Tibial nerve (tissue), 4 donors: ENCODE measurements at regions not wholly inside any gene's neighbourhood (a gene's known extent, or its start where the extent isn't known, plus 50 kb on each side); places are given as distances from the start of the nearest gene placed in this dataset.

ENCODE experiments used
- DNase-seq, 2 donors: peaks; one replicate each; pipeline ENCODE4 v3.0.0-alpha.2; 2019; ENCODE audit warnings: low spot score in 2 of 2
- H3K27ac ChIP-seq, 4 donors: fragments of 200-600 bp; sonication (generic) in 3 of 4; one replicate each; pipeline ENCODE4 v1.5.1; 2017 to 2019; ENCODE audit warnings: mild to moderate bottlenecking in 1 of 4
- H3K27me3 ChIP-seq, 2 donors: fragments of 200-600 bp; sonication (generic) in 1 of 2; one replicate each; pipeline versions ENCODE4 v1.5.1 to v1.6.0; 2017 to 2019
- H3K36me3 ChIP-seq, 3 donors: fragments of 200-600 bp; sonication (generic); one replicate each; pipeline ENCODE4 v1.5.1; 2018 to 2019
- H3K4me1 ChIP-seq, 4 donors: fragments of 200-600 bp; sonication (generic) in 3 of 4; one replicate each; pipeline ENCODE4 v1.5.1; 2017 to 2019
- H3K4me3 ChIP-seq, 4 donors: fragments of 200-600 bp; sonication (generic) in 3 of 4; one replicate each; pipeline ENCODE4 v1.5.1; 2017 to 2019; ENCODE audit warnings: mild to moderate bottlenecking in 1 of 4, moderate library complexity in 1 of 4
- H3K9me3 ChIP-seq, 4 donors: fragments of 200-600 bp; sonication (generic) in 3 of 4; one replicate each; pipeline ENCODE4 v1.5.1; 2017 to 2019
- CTCF ChIP-seq, 5 experiments: fragments of 200-600 bp in 3 of 5; fragments of 450-650 bp in 2 of 5; sonication (generic) in 3 of 5; IDR thresholded peaks; one replicate each; pipeline ENCODE4 v1.5.1; 2016 to 2019; ENCODE audit warnings: antibody characterized with exemption in 5 of 5, mild to moderate bottlenecking in 3 of 5, moderate library complexity in 2 of 5
- EP300 ChIP-seq, 2 donors: sonication (generic); formaldehyde crosslinking; IDR thresholded peaks; one replicate each; pipeline ENCODE4 v1.6.1; 2017; ENCODE audit warnings: antibody characterized with exemption in 2 of 2, mild to moderate bottlenecking in 1 of 2
- POLR2A ChIP-seq, 2 donors: fragments of 450-650 bp; IDR thresholded peaks; one replicate each; pipeline ENCODE4 v1.6.1; 2017; ENCODE audit warnings: antibody characterized with exemption in 2 of 2, mild to moderate bottlenecking in 2 of 2, moderate library complexity in 2 of 2
- WGBS, 2 donors: methylation state at CpG; one replicate each; pipeline ENCODE4 v1.1.5; 2018; 5-methylcytosine and 5-hydroxymethylcytosine counted together

- WGBS, 2 donors = 58 to 65% methylated on average over 1 of the region's 1 CpG
- TF ChIP-seq EP300 (IDR thresholded peaks at IDR 0.05) = no peak
- no peak for TF ChIP-seq CTCF (IDR thresholded peaks at IDR 0.05)
- TF ChIP-seq POLR2A (IDR thresholded peaks at IDR 0.05) = no peak
- no peak for DNase-seq
- H3K27ac ChIP-seq = no peak overlapping the region
- no peak overlapping the region for H3K4me3 ChIP-seq
- H3K4me1 ChIP-seq = no peaks in the 10 kb centered on the region
- no peaks in the 10 kb centered on the region for H3K36me3 ChIP-seq
- no peaks in the 10 kb centered on the region for H3K27me3 ChIP-seq
- H3K9me3 ChIP-seq = peaks cover 0 to 16% (median 1%) of the 10 kb centered on the region in 4 donors
Measured at GRCh38 chr13:90402102-90402501, 945.4 kb upstream of the MIR17HG start.

GRCh38 chr13:90402613-90403012 lies 944.9 kb upstream of the MIR17HG start:
- WGBS, 2 donors = 72 to 74% methylated on average over 1 of the region's 1 CpG
- Histone ChIP-seq H3K4me1 (no peaks in the 10 kb centered on the region), H3K9me3 (peaks cover 0 to 16% (median 1%) of the 10 kb centered on the region in 4 donors), H3K27me3 (no peaks in the 10 kb centered on the region), H3K36me3 (no peaks in the 10 kb centered on the region), H3K27ac (no peak overlapping the region), H3K4me3 (no peak overlapping the region)
- TF ChIP-seq CTCF (IDR thresholded peaks at IDR 0.05) (no peak), EP300 (IDR thresholded peaks at IDR 0.05) (no peak), POLR2A (IDR thresholded peaks at IDR 0.05) (no peak)
- no peak for DNase-seq

GRCh38 chr13:90403330-90404082 lies 944.0 kb upstream of the MIR17HG start:
- H3K4me3 ChIP-seq = no peak overlapping the region
- no peak overlapping the region for H3K27ac ChIP-seq
- H3K4me1 ChIP-seq = no peaks in the 10 kb centered on the region
- no peaks in the 10 kb centered on the region for H3K27me3 ChIP-seq
- H3K36me3 ChIP-seq = no peaks in the 10 kb centered on the region
- DNase-seq = no peak
- TF ChIP-seq EP300 (IDR thresholded peaks at IDR 0.05) (no peak), CTCF (IDR thresholded peaks at IDR 0.05) (no peak), POLR2A (IDR thresholded peaks at IDR 0.05) (no peak)
- H3K9me3 ChIP-seq = peaks cover 0 to 16% (median 1%) of the 10 kb centered on the region in 4 donors
- WGBS, 2 donors = 86 to 92% methylated on average over 13 to 14 of the region's 14 CpGs

- Histone ChIP-seq H3K27ac (no peak overlapping the region), H3K36me3 (no peaks in the 10 kb centered on the region), H3K27me3 (no peaks in the 10 kb centered on the region), H3K4me3 (no peak overlapping the region), H3K9me3 (peaks cover 0 to 5% (median 0%) of the 10 kb centered on the region in 4 donors), H3K4me1 (no peaks in the 10 kb centered on the region)
- no peak for TF ChIP-seq POLR2A (IDR thresholded peaks at IDR 0.05)
- no peak for DNase-seq
- WGBS, 2 donors = 58 to 66% methylated on average over 1 of the region's 1 CpG
Measured at GRCh38 chr13:90405301-90405700, 942.2 kb upstream of the MIR17HG start.

GRCh38 chr13:90412980-90413379 lies 934.5 kb upstream of the MIR17HG start:
- TF ChIP-seq POLR2A (IDR thresholded peaks at IDR 0.05) = no peak
- TF ChIP-seq EP300 (IDR thresholded peaks at IDR 0.05) = no peak
- no peak for TF ChIP-seq CTCF (IDR thresholded peaks at IDR 0.05)
- Histone ChIP-seq H3K4me3 (no peak overlapping the region), H3K27me3 (no peaks in the 10 kb centered on the region), H3K27ac (no peak overlapping the region), H3K4me1 (peaks cover 0 to 6% (median 0%) of the 10 kb centered on the region in 4 donors), H3K9me3 (no peaks in the 10 kb centered on the region), H3K36me3 (no peaks in the 10 kb centered on the region)
- no peak for DNase-seq
- WGBS, 2 donors = 70 to 78% methylated on average over 2 of the region's 2 CpGs
